ENCODE measurements at regions not wholly inside any gene's neighbourhood (a gene's known extent, or its start where the extent isn't known, plus 50 kb on each side); places are given as distances from the start of the nearest gene placed in this dataset.

DNA sequence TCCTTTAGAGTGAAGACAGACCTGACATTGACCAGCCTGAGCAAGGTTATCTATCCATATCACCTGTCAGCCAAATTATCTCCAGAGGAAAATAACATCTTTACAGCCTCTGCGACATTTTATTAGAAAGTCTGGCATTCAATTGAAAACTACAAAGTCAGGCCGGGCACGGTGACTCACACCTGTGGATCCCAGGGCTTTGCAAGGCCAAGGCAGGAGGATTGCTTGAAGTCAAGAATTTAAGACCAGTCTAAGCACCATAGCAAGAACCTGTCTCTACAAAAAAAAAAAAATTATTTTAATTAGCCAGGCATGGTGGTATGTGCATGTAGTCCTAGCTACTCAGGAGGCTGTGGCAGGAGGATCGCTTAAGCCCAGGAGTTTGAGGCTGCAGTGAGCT is 141.6 kb downstream of the RCN1 start:
- H3K36me3 ChIP-seq (ENCODE audit: insufficient read depth, low read length) = no peaks in the 10 kb centered on the region
- DNase-seq (no peak), ATAC-seq (ENCODE audit: insufficient read depth, low read depth) (no peak)
- H3K27ac ChIP-seq (ENCODE audit: low read length) = no peak overlapping the region
- H3K9me3 ChIP-seq (ENCODE audit: insufficient read depth, low read length, severe bottlenecking) = no peaks in the 10 kb centered on the region
- H3K79me2 ChIP-seq (ENCODE audit: insufficient read depth, low read length) = no peaks in the 10 kb centered on the region
- H2AFZ ChIP-seq (ENCODE audit: low read depth, low read length) = no peak overlapping the region
- no peak overlapping the region for H3K9ac ChIP-seq (ENCODE audit: low read depth, low read length)
- no peak overlapping the region for H3K4me2 ChIP-seq (ENCODE audit: insufficient read depth, low read length)
- H3K27me3 ChIP-seq (ENCODE audit: insufficient read depth, low read length, poor library complexity) = peaks cover 20% of the 10 kb centered on the region
- no peaks in the 10 kb centered on the region for H4K20me1 ChIP-seq (ENCODE audit: insufficient read depth, low read length)
- no peak for TF ChIP-seq EZH2 (IDR thresholded peaks at IDR 0.05; ENCODE audit: borderline replicate concordance, low read depth, low read length, severe bottlenecking)
- TF ChIP-seq, protein P1, sequence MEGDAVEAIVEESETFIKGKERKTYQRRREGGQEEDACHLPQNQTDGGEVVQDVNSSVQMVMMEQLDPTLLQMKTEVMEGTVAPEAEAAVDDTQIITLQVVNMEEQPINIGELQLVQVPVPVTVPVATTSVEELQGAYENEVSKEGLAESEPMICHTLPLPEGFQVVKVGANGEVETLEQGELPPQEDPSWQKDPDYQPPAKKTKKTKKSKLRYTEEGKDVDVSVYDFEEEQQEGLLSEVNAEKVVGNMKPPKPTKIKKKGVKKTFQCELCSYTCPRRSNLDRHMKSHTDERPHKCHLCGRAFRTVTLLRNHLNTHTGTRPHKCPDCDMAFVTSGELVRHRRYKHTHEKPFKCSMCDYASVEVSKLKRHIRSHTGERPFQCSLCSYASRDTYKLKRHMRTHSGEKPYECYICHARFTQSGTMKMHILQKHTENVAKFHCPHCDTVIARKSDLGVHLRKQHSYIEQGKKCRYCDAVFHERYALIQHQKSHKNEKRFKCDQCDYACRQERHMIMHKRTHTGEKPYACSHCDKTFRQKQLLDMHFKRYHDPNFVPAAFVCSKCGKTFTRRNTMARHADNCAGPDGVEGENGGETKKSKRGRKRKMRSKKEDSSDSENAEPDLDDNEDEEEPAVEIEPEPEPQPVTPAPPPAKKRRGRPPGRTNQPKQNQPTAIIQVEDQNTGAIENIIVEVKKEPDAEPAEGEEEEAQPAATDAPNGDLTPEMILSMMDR (IDR thresholded peaks at IDR 0.05; ENCODE audit: borderline replicate concordance, extremely low read depth, low read length, poor library complexity, severe bottlenecking) = no peak
- no peak overlapping the region for H3K4me3 ChIP-seq (ENCODE audit: low read depth in 1 of 2, low read length in 2 of 2)
- H3K4me1 ChIP-seq (ENCODE audit: insufficient read depth, low read length) = peaks cover 6% of the 10 kb centered on the region

DNA sequence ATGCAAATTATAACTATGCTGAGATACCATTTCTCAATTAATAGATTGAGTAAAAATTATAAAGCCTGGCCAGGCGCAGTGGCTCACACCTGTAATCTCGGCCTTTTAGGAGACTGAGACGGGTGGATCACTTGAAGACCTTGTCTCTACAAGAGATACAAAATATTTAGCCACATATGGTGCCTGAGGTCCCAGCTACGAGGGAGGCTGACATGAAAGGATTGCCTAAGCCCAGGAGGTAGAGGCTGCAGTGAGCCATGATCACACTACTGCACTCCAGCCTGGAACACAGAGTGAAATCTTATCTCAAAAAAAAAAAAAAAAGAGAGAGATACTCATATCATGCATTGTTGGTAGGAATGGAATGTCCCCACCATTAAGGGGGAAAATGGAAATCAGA is 142.4 kb downstream of the RCN1 start:
- no peak for ATAC-seq (ENCODE audit: insufficient read depth, low read depth)
- DNase-seq = no peak
- no peaks in the 10 kb centered on the region for H4K20me1 ChIP-seq (ENCODE audit: insufficient read depth, low read length)
- no peak overlapping the region for H3K9ac ChIP-seq (ENCODE audit: low read depth, low read length)
- no peak overlapping the region for H3K27ac ChIP-seq (ENCODE audit: low read length)
- peaks cover 6% of the 10 kb centered on the region for H3K4me1 ChIP-seq (ENCODE audit: insufficient read depth, low read length)
- H3K9me3 ChIP-seq (ENCODE audit: insufficient read depth, low read length, severe bottlenecking) = no peaks in the 10 kb centered on the region
- H3K4me2 ChIP-seq (ENCODE audit: insufficient read depth, low read length) = no peak overlapping the region
- H2AFZ ChIP-seq (ENCODE audit: low read depth, low read length) = no peak overlapping the region
- no peak for TF ChIP-seq EZH2 (IDR thresholded peaks at IDR 0.05; ENCODE audit: borderline replicate concordance, low read depth, low read length, severe bottlenecking)
- TF ChIP-seq, protein P1 (IDR thresholded peaks at IDR 0.05; ENCODE audit: borderline replicate concordance, extremely low read depth, low read length, poor library complexity, severe bottlenecking) = no peak
- no peaks in the 10 kb centered on the region for H3K79me2 ChIP-seq (ENCODE audit: insufficient read depth, low read length)
- no peak overlapping the region for H3K4me3 ChIP-seq (ENCODE audit: low read depth in 1 of 2, low read length in 2 of 2)
- H3K27me3 ChIP-seq (ENCODE audit: insufficient read depth, low read length, poor library complexity) = peaks cover 23% of the 10 kb centered on the region
- H3K36me3 ChIP-seq (ENCODE audit: insufficient read depth, low read length) = no peaks in the 10 kb centered on the region

DNA sequence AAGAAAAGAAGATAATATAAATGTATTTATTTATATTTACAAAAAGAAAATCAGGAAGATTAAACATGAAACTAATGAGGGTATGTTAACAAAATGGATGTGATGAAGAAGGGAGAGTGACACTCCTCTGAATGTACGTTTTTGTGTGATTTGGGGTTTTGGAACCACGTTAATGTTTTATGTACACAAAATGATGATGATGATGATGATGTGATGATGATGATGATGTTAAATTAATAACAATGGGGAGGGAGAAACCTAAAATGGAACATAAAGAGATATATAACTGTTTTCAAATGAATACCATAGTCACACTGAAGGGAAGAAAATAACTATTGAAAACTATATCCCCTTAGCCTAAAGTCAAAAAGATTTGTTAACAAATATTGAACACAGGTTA is 143.1 kb downstream of the RCN1 start:
- H3K4me1 ChIP-seq (ENCODE audit: insufficient read depth, low read length) = peaks cover 6% of the 10 kb centered on the region
- H3K79me2 ChIP-seq (ENCODE audit: insufficient read depth, low read length) = no peaks in the 10 kb centered on the region
- DNase-seq = no peak
- no peak overlapping the region for H3K4me3 ChIP-seq (ENCODE audit: low read depth in 1 of 2, low read length in 2 of 2)
- H3K27me3 ChIP-seq (ENCODE audit: insufficient read depth, low read length, poor library complexity) = peaks cover 27% of the 10 kb centered on the region
- H3K27ac ChIP-seq (ENCODE audit: low read length) = no peak overlapping the region
- H3K4me2 ChIP-seq (ENCODE audit: insufficient read depth, low read length) = no peak overlapping the region
- no peak overlapping the region for H3K9ac ChIP-seq (ENCODE audit: low read depth, low read length)
- ATAC-seq (ENCODE audit: insufficient read depth, low read depth) = no peak
- no peaks in the 10 kb centered on the region for H3K9me3 ChIP-seq (ENCODE audit: insufficient read depth, low read length, severe bottlenecking)
- H3K36me3 ChIP-seq (ENCODE audit: insufficient read depth, low read length) = no peaks in the 10 kb centered on the region
- H2AFZ ChIP-seq (ENCODE audit: low read depth, low read length) = no peak overlapping the region
- TF ChIP-seq, protein P1 (IDR thresholded peaks at IDR 0.05; ENCODE audit: borderline replicate concordance, extremely low read depth, low read length, poor library complexity, severe bottlenecking) = no peak
- TF ChIP-seq EZH2 (IDR thresholded peaks at IDR 0.05; ENCODE audit: borderline replicate concordance, low read depth, low read length, severe bottlenecking) = no peak
- no peaks in the 10 kb centered on the region for H4K20me1 ChIP-seq (ENCODE audit: insufficient read depth, low read length)

DNA sequence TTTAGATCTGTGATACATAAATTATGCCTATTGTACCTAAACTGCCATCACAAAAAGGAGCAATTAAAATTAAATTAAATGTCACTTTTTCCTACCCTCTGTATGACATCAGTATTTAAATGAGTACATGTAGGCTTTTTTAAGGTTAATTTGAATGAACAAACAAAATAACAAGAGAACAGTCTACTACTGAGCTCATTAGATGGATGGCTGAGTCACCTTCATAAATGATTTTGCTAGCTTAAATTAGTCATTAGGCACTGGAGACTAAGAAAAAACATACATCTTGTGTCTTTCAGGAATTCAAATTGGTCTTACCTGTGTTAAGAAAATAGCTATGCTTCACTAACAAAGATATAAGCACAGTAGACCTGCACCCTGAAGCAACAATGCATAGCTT is 153.6 kb downstream of the RCN1 start:
- TF ChIP-seq EZH2 (IDR thresholded peaks at IDR 0.05; ENCODE audit: borderline replicate concordance, low read depth, low read length, severe bottlenecking) = no peak
- TF ChIP-seq, protein P1 (IDR thresholded peaks at IDR 0.05; ENCODE audit: borderline replicate concordance, extremely low read depth, low read length, poor library complexity, severe bottlenecking) = no peak
- no peaks in the 10 kb centered on the region for H3K4me1 ChIP-seq (ENCODE audit: insufficient read depth, low read length)
- peaks cover 6% of the 10 kb centered on the region for H3K27me3 ChIP-seq (ENCODE audit: insufficient read depth, low read length, poor library complexity)
- H3K9me3 ChIP-seq (ENCODE audit: insufficient read depth, low read length, severe bottlenecking) = no peaks in the 10 kb centered on the region
- H3K27ac ChIP-seq (ENCODE audit: low read length) = no peak overlapping the region
- H3K9ac ChIP-seq (ENCODE audit: low read depth, low read length) = no peak overlapping the region
- no peak overlapping the region for H2AFZ ChIP-seq (ENCODE audit: low read depth, low read length)
- no peak for DNase-seq
- H4K20me1 ChIP-seq (ENCODE audit: insufficient read depth, low read length) = no peaks in the 10 kb centered on the region
- ATAC-seq (ENCODE audit: insufficient read depth, low read depth) = no peak
- no peaks in the 10 kb centered on the region for H3K36me3 ChIP-seq (ENCODE audit: insufficient read depth, low read length)
- H3K79me2 ChIP-seq (ENCODE audit: insufficient read depth, low read length) = no peaks in the 10 kb centered on the region
- no peak overlapping the region for H3K4me2 ChIP-seq (ENCODE audit: insufficient read depth, low read length)
- H3K4me3 ChIP-seq (ENCODE audit: low read depth in 1 of 2, low read length in 2 of 2) = no peak overlapping the region

Data from DND-41 (cell line).